Heart left ventricle (tissue), 16 donors: ENCODE measurements at regions not wholly inside any gene's neighbourhood (a gene's known extent, or its start where the extent isn't known, plus 50 kb on each side); places are given as distances from the start of the nearest gene placed in this dataset.

Experiments used
- ATAC-seq, 4 donors: fragments of 200-7000 bp; cut with Tn5 transposase; one replicate each; pipeline ENCODE4 v1.9.1; 2020 to 2022; ENCODE audit warnings: moderate library complexity in 4 of 4, mild to moderate bottlenecking in 3 of 4, moderate number of reproducible peaks in 1 of 4
- DNase-seq, 5 donors: peaks; one replicate each; pipeline ENCODE4 v3.0.0-alpha.2; 2020
- H3K27ac ChIP-seq, 12 donors: fragments of 200-600 bp; sonication (generic) in 4 of 12; one replicate each; pipeline versions ENCODE4 v1.5.0 to v1.8.0; 2016 to 2022; ENCODE audit warnings: mild to moderate bottlenecking in 2 of 12
- H3K27me3 ChIP-seq, 9 donors: fragments of 200-600 bp; sonication (generic) in 2 of 9; one replicate each; pipeline versions ENCODE4 v1.5.1 to v1.8.0; 2016 to 2022; ENCODE audit warnings: mild to moderate bottlenecking in 3 of 9
- H3K36me3 ChIP-seq, 9 donors: fragments of 200-600 bp; sonication (generic) in 2 of 9; one replicate each; pipeline versions ENCODE4 v1.5.0 to v1.8.0; 2018 to 2022; ENCODE audit warnings: mild to moderate bottlenecking in 2 of 9
- H3K4me1 ChIP-seq, 12 donors: fragments of 200-600 bp; sonication (generic) in 4 of 12; one replicate each; pipeline versions ENCODE4 v1.5.0 to v1.8.0; 2016 to 2022; ENCODE audit warnings: mild to moderate bottlenecking in 3 of 12
- H3K4me3 ChIP-seq, 12 donors: fragments of 200-600 bp; sonication (generic) in 4 of 12; one replicate each; pipeline versions ENCODE4 v1.5.0 to v1.8.0; 2017 to 2022; ENCODE audit warnings: mild to moderate bottlenecking in 9 of 12, moderate library complexity in 4 of 12
- H3K9me3 ChIP-seq, 12 donors: fragments of 200-600 bp; sonication (generic) in 4 of 12; one replicate each; pipeline versions ENCODE4 v1.5.0 to v1.8.0; 2016 to 2022; ENCODE audit warnings: mild to moderate bottlenecking in 1 of 12
- POLR2A ChIP-seq, 2 donors: fragments of 450-650 bp; IDR thresholded peaks; one replicate each; pipeline ENCODE4 v1.6.1; 2017; ENCODE audit warnings: antibody characterized with exemption in 2 of 2, mild to moderate bottlenecking in 2 of 2, moderate library complexity in 2 of 2
- WGBS, 4 donors: extraction: QIAGEN DNeasy Blood & Tissue Kit in 2 of 4; methylation state at CpG; one replicate each; pipeline versions ENCODE4 v1.1.5 to v1.1.7; 2013 to 2018; 5-methylcytosine and 5-hydroxymethylcytosine counted together
- intact Hi-C, 10 donors: fragments of 100-400 bp; cut with DNase I; formaldehyde crosslinking; loops; one replicate each; pipeline versions ENCODE4 v1.11.1 to v1.14.2; 2022
- TF ChIP-seq, protein P1 (sequence below), 12 donors: fragments of 200-600 bp; sonication (generic) in 4 of 12; IDR thresholded peaks; one replicate each; pipeline versions ENCODE4 v1.5.0 to v1.8.0; 2018 to 2022; ENCODE audit warnings: antibody characterized with exemption in 12 of 12, mild to moderate bottlenecking in 5 of 12
- donor health status: ischemic (EF 13 %, LVEDD 7.1; RV severe dilation, severe dysfunction).
- donor health status: healthy with polysubstance abuse.
- donor health status: DM: no; HTN: yes; CAD: no.
- donor health status: DM: no; HTN: no; CAD: no.
- donor health status: ischemic (EF 25% LVEDD 6.9; RV normal size, moderate dysfunction).
- donor health status: ischemic (EF 25% LVEDD 5.7; RV mildly dilated, moderate dysfunction).
- donor health status: healthy.
- donor health status: DM: yes; HTN: yes; CAD: no.
- donor health status: ischemic (EF 35%, LVEDD 5.7; RV mildly dilated, moderate dysfunction).
- donor health status: nonischemic (EF 11% LVEDD 7.7; RV severe dilation, severe dysfunction).
- donor health status: DM: yes; HTN: yes; CAD: no.
- donor health status: PGD.
- donor health status: ischemic (EF 29% LVEDD 5.4; RV normal size, mild dysfunction).
- donor health status: nonischemic (EF 23%, LVEDD 6.1; RV moderate dilation, normal function).

DNA sequence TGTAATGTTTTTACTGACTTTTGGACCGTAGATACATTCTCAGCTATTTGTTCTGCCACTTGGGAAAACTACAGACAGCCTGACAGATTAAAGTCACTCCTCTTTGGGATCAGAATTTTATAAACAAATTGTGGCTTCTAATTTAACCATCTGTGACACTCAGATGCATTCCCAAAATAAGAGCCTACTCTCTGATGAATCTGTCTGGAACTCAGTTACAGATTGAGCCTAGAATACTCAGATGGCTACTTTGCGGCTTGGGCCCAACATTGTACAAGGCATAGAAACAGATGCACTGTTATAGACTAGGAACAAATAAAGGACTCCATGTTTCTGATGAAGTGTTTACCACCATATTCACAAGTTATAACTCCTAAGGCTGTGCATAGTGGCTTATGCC, 291.0 kb upstream of the SLITRK6 start:
- no peak overlapping the region for H3K27ac ChIP-seq
- no peak overlapping the region for H3K4me3 ChIP-seq
- WGBS, 4 donors: 28 to 38% (median 32%) methylated on average over 2 of the region's 2 CpGs
- H3K27me3 ChIP-seq: no peaks in the 10 kb centered on the region
- ATAC-seq: no peak
- no peak for DNase-seq
- no peaks in the 10 kb centered on the region for H3K36me3 ChIP-seq
- intact Hi-C loops: no loop called here
- H3K9me3 ChIP-seq: peaks cover 0 to 10% (median 0%) of the 10 kb centered on the region in 12 donors
- no peaks in the 10 kb centered on the region for H3K4me1 ChIP-seq
- TF ChIP-seq, protein P1, sequence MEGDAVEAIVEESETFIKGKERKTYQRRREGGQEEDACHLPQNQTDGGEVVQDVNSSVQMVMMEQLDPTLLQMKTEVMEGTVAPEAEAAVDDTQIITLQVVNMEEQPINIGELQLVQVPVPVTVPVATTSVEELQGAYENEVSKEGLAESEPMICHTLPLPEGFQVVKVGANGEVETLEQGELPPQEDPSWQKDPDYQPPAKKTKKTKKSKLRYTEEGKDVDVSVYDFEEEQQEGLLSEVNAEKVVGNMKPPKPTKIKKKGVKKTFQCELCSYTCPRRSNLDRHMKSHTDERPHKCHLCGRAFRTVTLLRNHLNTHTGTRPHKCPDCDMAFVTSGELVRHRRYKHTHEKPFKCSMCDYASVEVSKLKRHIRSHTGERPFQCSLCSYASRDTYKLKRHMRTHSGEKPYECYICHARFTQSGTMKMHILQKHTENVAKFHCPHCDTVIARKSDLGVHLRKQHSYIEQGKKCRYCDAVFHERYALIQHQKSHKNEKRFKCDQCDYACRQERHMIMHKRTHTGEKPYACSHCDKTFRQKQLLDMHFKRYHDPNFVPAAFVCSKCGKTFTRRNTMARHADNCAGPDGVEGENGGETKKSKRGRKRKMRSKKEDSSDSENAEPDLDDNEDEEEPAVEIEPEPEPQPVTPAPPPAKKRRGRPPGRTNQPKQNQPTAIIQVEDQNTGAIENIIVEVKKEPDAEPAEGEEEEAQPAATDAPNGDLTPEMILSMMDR (IDR thresholded peaks at IDR 0.05): no peak
- TF ChIP-seq POLR2A (IDR thresholded peaks at IDR 0.05): no peak

DNA sequence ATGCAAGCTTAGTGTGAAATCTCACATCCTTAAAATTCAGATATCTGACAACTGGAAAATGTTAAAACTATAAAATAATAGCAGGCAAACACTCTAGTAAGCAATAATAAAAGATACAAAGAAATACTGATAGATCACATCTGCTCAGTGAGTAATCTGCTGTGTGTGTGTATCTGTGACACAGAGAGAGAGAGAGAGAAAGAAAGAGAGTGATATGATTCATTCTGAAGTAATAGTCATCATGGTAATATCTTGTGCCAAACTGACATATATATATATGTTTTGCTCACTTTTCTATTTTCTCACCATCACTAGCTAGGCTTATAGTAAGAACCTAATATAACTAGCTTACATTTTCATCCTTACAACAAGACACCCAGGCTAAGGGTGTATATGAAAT, 288.0 kb upstream of the SLITRK6 start:
- DNase-seq (no peak), ATAC-seq (no peak)
- H3K9me3 ChIP-seq: peaks cover 0 to 11% (median 0%) of the 10 kb centered on the region in 12 donors
- no peak overlapping the region for H3K4me3 ChIP-seq
- no peaks in the 10 kb centered on the region for H3K36me3 ChIP-seq
- intact Hi-C loops: no loop called here
- H3K27me3 ChIP-seq: no peaks in the 10 kb centered on the region
- H3K4me1 ChIP-seq: no peaks in the 10 kb centered on the region
- TF ChIP-seq, protein P1 (IDR thresholded peaks at IDR 0.05): no peak
- TF ChIP-seq POLR2A (IDR thresholded peaks at IDR 0.05): no peak
- no peak overlapping the region for H3K27ac ChIP-seq

- no peaks in the 10 kb centered on the region for H3K4me1 ChIP-seq
- no peaks in the 10 kb centered on the region for H3K27me3 ChIP-seq
- DNase-seq (no peak), ATAC-seq (no peak)
- no peaks in the 10 kb centered on the region for H3K36me3 ChIP-seq
- no peak overlapping the region for H3K27ac ChIP-seq
- TF ChIP-seq, protein P1 (IDR thresholded peaks at IDR 0.05): peak in 3 of 12 donors; percentile 3 to 12 (median 10)
- TF ChIP-seq POLR2A (IDR thresholded peaks at IDR 0.05): no peak
- intact Hi-C loops: no loop called here
- H3K9me3 ChIP-seq: peaks cover 0 to 11% (median 0%) of the 10 kb centered on the region in 12 donors
- no peak overlapping the region for H3K4me3 ChIP-seq
Measured at GRCh38 chr13:86085890-86086289, 286.7 kb upstream of the SLITRK6 start.

- TF ChIP-seq, protein P1 (IDR thresholded peaks at IDR 0.05): no peak
- no peak for TF ChIP-seq POLR2A (IDR thresholded peaks at IDR 0.05)
Measured at GRCh38 chr13:86082121-86082520, 282.9 kb upstream of the SLITRK6 start.

More at GRCh38 chr13:86082121-86082520, 282.9 kb upstream of the SLITRK6 start:
- Histone ChIP-seq H3K27ac (no peak overlapping the region), H3K4me3 (no peak overlapping the region), H3K4me1 (no peaks in the 10 kb centered on the region), H3K27me3 (no peaks in the 10 kb centered on the region), H3K36me3 (no peaks in the 10 kb centered on the region), H3K9me3 (peaks cover 0 to 5% (median 0%) of the 10 kb centered on the region in 12 donors)
- no peak for ATAC-seq
- intact Hi-C loops: no loop called here
- no peak for DNase-seq
